MM.1S (cell line): ENCODE measurements at regions not wholly inside any gene's neighbourhood (a gene's known extent, or its start where the extent isn't known, plus 50 kb on each side); places are given as distances from the start of the nearest gene placed in this dataset.

ENCODE experiments used
- DNase-seq: peaks from one replicate; pipeline ENCODE4 v3.0.0-alpha.2; 2015
- H2AFZ ChIP-seq: fragments of 300-600 bp; sonication (generic); 2 replicates; pipeline ENCODE4 v1.6.0; 2016; ENCODE audit warnings: antibody characterized with exemption, low read length
- H3F3A ChIP-seq: fragments of 300-600 bp; sonication (generic); 2 replicates; pipeline ENCODE4 v1.6.1; 2016; ENCODE audit warnings: mild to moderate bottlenecking, antibody characterized with exemption, low read length, moderate library complexity, mixed read lengths; ENCODE audit not compliant: insufficient read depth
- H3K27ac ChIP-seq: fragments of 300-600 bp; sonication (generic); 2 replicates; pipeline ENCODE4 v1.5.1; 2016; ENCODE audit warnings: mild to moderate bottlenecking, low read length
- H3K27me3 ChIP-seq: fragments of 300-600 bp; sonication (generic); replicated peaks from 2 replicates; pipeline ENCODE4 v1.6.0; 2016; ENCODE audit warnings: low read length; ENCODE audit not compliant: insufficient read depth
- H3K36me3 ChIP-seq: fragments of 300-600 bp; sonication (generic); replicated peaks from 2 replicates; pipeline ENCODE4 v1.6.1; 2016; ENCODE audit warnings: mild to moderate bottlenecking, low read length, mixed read lengths; ENCODE audit not compliant: insufficient read depth
- H3K4me1 ChIP-seq: fragments of 300-600 bp; sonication (generic); 2 replicates; pipeline ENCODE4 v1.6.1; 2016; ENCODE audit warnings: low read length, mixed read lengths
- H3K4me2 ChIP-seq: fragments of 300-600 bp; sonication (generic); 2 replicates; pipeline ENCODE4 v1.6.0; 2016; ENCODE audit warnings: low read depth, low read length
- H3K4me3 ChIP-seq: fragments of 300-600 bp; sonication (generic); 2 replicates; pipeline ENCODE4 v1.5.1; 2016; ENCODE audit warnings: low read length, mixed read lengths
- H3K79me2 ChIP-seq: fragments of 300-600 bp; sonication (generic); 2 replicates; pipeline ENCODE4 v1.6.1; 2016; ENCODE audit warnings: mixed run types, low read length, mixed read lengths
- H3K9ac ChIP-seq: fragments of 300-600 bp; sonication (generic); 2 replicates; pipeline ENCODE4 v1.6.1; 2016; ENCODE audit warnings: low read length, mixed read lengths
- H3K9me2 ChIP-seq: fragments of 300-600 bp; sonication (generic); replicated peaks from 2 replicates; pipeline ENCODE4 v1.6.1; 2016; ENCODE audit warnings: mild to moderate bottlenecking, low read length, mixed read lengths; ENCODE audit not compliant: insufficient read depth
- H3K9me3 ChIP-seq: fragments of 300-600 bp; sonication (generic); replicated peaks from 2 replicates; pipeline ENCODE4 v1.6.1; 2016; ENCODE audit warnings: mild to moderate bottlenecking, low read length, mixed read lengths; ENCODE audit not compliant: insufficient read depth
- H4K20me1 ChIP-seq: fragments of 300-600 bp; sonication (generic); 2 replicates; pipeline ENCODE4 v1.6.1; 2016; ENCODE audit warnings: mild to moderate bottlenecking, low read length, moderate library complexity, mixed read lengths; ENCODE audit not compliant: insufficient read depth
- EZH2 ChIP-seq: fragments of 300-600 bp; sonication (generic); optimal IDR thresholded peaks from 2 replicates; pipeline ENCODE3; 2017; ENCODE audit warnings: low read depth, mild to moderate bottlenecking, antibody characterized with exemption, low read length, mixed read lengths
- EZH2phosphoT487 ChIP-seq: fragments of 300-600 bp; sonication (generic); IDR thresholded peaks from 2 replicates; pipeline ENCODE4 v1.6.1; 2018; ENCODE audit warnings: antibody characterized with exemption, low read length
- TF ChIP-seq, protein P1 (sequence below): fragments of 300-600 bp; sonication (generic); IDR thresholded peaks from 2 replicates; pipeline ENCODE4 v1.5.1; 2016; ENCODE audit warnings: antibody characterized with exemption, low read length, mixed read lengths

DNA sequence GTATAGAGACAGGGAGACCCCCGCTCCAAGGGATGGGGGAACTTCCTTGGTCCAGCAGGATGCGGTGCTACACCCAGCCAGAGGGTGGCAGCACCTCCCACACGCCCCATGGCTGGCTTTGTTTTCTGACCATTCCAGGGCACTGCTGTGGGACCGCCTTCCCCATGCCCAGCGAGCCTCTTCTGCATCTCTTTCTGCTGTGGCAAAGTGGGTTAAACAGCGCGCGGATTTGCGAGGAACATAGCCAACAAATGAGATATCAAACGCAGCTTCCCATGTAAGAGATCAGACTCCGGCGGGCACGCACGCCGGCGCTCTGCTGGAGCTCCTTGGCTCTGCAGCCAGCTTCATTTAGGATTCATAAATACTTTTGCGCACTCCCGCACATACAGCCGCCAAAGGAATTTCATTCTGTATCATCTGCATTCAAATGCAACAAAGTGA lies 485.8 kb upstream of the CADM1 start:
- Histone ChIP-seq H3K27me3 (no peaks in the 10 kb centered on the region), H3K9me2 (no peaks in the 10 kb centered on the region), H3K4me1 (no peaks in the 10 kb centered on the region), H2AFZ (no peak overlapping the region), H3K79me2 (no peaks in the 10 kb centered on the region), H3K4me2 (no peak overlapping the region), H3K4me3 (no peak overlapping the region), H3K36me3 (no peaks in the 10 kb centered on the region), H3K27ac (no peak overlapping the region), H3K9ac (no peak overlapping the region), H4K20me1 (no peaks in the 10 kb centered on the region), H3F3A (no peaks in the 10 kb centered on the region), H3K9me3 (no peaks in the 10 kb centered on the region)
- no peak for TF ChIP-seq EZH2
- TF ChIP-seq, protein P1, sequence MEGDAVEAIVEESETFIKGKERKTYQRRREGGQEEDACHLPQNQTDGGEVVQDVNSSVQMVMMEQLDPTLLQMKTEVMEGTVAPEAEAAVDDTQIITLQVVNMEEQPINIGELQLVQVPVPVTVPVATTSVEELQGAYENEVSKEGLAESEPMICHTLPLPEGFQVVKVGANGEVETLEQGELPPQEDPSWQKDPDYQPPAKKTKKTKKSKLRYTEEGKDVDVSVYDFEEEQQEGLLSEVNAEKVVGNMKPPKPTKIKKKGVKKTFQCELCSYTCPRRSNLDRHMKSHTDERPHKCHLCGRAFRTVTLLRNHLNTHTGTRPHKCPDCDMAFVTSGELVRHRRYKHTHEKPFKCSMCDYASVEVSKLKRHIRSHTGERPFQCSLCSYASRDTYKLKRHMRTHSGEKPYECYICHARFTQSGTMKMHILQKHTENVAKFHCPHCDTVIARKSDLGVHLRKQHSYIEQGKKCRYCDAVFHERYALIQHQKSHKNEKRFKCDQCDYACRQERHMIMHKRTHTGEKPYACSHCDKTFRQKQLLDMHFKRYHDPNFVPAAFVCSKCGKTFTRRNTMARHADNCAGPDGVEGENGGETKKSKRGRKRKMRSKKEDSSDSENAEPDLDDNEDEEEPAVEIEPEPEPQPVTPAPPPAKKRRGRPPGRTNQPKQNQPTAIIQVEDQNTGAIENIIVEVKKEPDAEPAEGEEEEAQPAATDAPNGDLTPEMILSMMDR, result peak; percentile 58
- no peak for DNase-seq

DNA sequence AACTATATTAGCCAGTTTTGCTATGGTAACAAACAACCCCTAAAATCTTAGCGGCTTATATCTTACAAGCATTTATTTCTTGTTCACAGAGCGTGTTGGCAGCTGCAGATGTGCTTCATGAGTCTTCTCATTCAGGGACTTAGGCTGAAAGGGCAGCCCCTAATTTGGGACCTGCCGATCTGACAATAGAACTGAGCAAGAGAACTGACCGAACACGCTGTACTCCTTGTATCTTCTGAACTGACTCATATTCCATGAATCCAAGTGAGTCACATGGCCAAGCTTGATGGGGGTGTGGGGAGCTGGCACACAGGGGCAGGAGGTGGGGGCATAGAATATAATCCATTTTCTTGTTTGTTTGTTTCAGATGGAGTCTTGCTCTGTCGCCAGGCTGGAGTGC lies 481.7 kb upstream of the CADM1 start:
- no peaks in the 10 kb centered on the region for H3K36me3 ChIP-seq
- H4K20me1 ChIP-seq, result no peaks in the 10 kb centered on the region
- DNase-seq, result no peak

DNA sequence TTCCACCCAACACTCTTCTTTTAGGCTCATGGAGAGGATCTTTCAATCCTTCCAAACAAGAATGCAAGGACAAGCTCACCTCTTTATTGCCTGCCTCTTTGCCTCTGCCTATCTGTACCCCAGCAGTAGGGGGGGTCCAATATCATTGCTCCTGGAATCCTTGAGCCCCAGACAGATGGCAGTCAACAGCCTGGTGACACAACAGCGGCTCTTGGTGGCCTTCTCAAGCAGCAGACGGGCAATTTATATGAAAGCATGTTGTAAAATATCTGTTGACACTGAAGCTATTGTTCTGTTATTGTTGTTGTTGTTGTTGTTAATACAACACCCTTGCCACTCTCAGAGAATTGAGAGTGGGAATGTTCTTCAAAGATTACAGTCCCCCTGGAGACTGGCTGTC lies 480.0 kb upstream of the CADM1 start:
- H3K79me2 ChIP-seq, result no peaks in the 10 kb centered on the region
- no peak overlapping the region for H3K27ac ChIP-seq
- H3K4me1 ChIP-seq, result no peaks in the 10 kb centered on the region

More for the DNA sequence above, 481.7 kb upstream of the CADM1 start:
- TF ChIP-seq EZH2phosphoT487 (no peak), EZH2 (no peak)
- TF ChIP-seq, protein P1, result no peak
- Histone ChIP-seq H3K27ac (no peak overlapping the region), H3K9me2 (no peaks in the 10 kb centered on the region), H3K9me3 (no peaks in the 10 kb centered on the region), H3K4me2 (no peak overlapping the region), H3K4me1 (no peaks in the 10 kb centered on the region), H2AFZ (no peak overlapping the region), H3K79me2 (no peaks in the 10 kb centered on the region), H3K4me3 (no peak overlapping the region), H3K27me3 (no peaks in the 10 kb centered on the region), H3K9ac (no peak overlapping the region), H3F3A (no peaks in the 10 kb centered on the region)

More for the DNA sequence above, 480.0 kb upstream of the CADM1 start:
- no peaks in the 10 kb centered on the region for H4K20me1 ChIP-seq
- no peaks in the 10 kb centered on the region for H3F3A ChIP-seq
- H3K9me2 ChIP-seq, result no peaks in the 10 kb centered on the region
- no peaks in the 10 kb centered on the region for H3K27me3 ChIP-seq
- DNase-seq, result no peak
- H2AFZ ChIP-seq, result no peak overlapping the region
- H3K4me3 ChIP-seq, result no peak overlapping the region
- H3K9ac ChIP-seq, result no peak overlapping the region
- H3K4me2 ChIP-seq, result no peak overlapping the region
- H3K36me3 ChIP-seq, result no peaks in the 10 kb centered on the region
- TF ChIP-seq EZH2 (no peak), EZH2phosphoT487 (no peak)
- TF ChIP-seq, protein P1, result no peak
- no peaks in the 10 kb centered on the region for H3K9me3 ChIP-seq
